ENCODE measurements at regions not wholly inside any gene's neighbourhood (a gene's known extent, or its start where the extent isn't known, plus 50 kb on each side); places are given as distances from the start of the nearest gene placed in this dataset.

DNA sequence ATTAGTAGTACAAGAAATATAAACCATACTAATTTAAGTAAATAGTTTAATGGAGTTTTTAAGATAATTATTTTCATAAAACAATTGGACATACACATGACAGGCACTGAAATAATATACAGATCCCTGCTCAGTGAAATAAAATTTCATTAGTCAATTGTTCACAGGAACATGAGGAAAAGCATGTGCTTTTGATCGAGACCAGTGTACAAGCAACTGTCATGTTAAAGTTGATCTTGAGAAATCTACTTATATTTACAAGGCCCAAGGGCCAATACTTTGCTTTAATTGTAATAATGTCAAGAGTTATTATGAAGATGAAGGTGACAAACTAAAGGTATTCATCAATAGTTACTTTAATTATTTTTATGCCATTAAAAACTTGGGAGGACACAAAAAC, 792.7 kb upstream of the LUZP2 start:
- TF ChIP-seq, protein P1, sequence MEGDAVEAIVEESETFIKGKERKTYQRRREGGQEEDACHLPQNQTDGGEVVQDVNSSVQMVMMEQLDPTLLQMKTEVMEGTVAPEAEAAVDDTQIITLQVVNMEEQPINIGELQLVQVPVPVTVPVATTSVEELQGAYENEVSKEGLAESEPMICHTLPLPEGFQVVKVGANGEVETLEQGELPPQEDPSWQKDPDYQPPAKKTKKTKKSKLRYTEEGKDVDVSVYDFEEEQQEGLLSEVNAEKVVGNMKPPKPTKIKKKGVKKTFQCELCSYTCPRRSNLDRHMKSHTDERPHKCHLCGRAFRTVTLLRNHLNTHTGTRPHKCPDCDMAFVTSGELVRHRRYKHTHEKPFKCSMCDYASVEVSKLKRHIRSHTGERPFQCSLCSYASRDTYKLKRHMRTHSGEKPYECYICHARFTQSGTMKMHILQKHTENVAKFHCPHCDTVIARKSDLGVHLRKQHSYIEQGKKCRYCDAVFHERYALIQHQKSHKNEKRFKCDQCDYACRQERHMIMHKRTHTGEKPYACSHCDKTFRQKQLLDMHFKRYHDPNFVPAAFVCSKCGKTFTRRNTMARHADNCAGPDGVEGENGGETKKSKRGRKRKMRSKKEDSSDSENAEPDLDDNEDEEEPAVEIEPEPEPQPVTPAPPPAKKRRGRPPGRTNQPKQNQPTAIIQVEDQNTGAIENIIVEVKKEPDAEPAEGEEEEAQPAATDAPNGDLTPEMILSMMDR (conservative IDR thresholded peaks at IDR 0.05 in 1 of 2, IDR thresholded peaks at IDR 0.05 in 1 of 2; ENCODE audit: low read depth in 1 of 2, low read length in 2 of 2), result no peak
- no peak for TF ChIP-seq EZH2 (IDR thresholded peaks at IDR 0.05; ENCODE audit: low read length, missing control alignments)
- no peak for DNase-seq (ENCODE audit: low read depth in 2 of 2)
- Histone ChIP-seq H3K27me3 (ENCODE audit: control insufficient read depth, insufficient read depth, low read length) (no peaks in the 10 kb centered on the region), H3K4me1 (ENCODE audit: control insufficient read depth, extremely low read depth, insufficient read depth, low read length) (no peaks in the 10 kb centered on the region), H2AFZ (ENCODE audit: low read length) (no peak overlapping the region), H3K4me2 (ENCODE audit: extremely low read depth, insufficient read depth, low read length) (no peak overlapping the region), H3K9ac (ENCODE audit: insufficient read depth, low read length) (no peak overlapping the region), H3K9me3 (ENCODE audit: control insufficient read depth, insufficient read depth, low read depth, low read length) (no peaks in the 10 kb centered on the region), H4K20me1 (ENCODE audit: control insufficient read depth, extremely low read depth, insufficient read depth, low read length) (no peaks in the 10 kb centered on the region), H3K79me2 (ENCODE audit: control insufficient read depth, insufficient read depth, low read length) (no peaks in the 10 kb centered on the region), H3K27ac (ENCODE audit: insufficient read depth, low read length) (no peak overlapping the region), H3K4me3 (replicated peaks in 1 of 4; ENCODE audit: control extremely low read depth in 1 of 4, insufficient read depth in 1 of 4, low read depth in 3 of 4, low read length in 4 of 4) (no peak overlapping the region), H3K36me3 (ENCODE audit: control insufficient read depth, insufficient read depth, low read length) (no peaks in the 10 kb centered on the region)

DNA sequence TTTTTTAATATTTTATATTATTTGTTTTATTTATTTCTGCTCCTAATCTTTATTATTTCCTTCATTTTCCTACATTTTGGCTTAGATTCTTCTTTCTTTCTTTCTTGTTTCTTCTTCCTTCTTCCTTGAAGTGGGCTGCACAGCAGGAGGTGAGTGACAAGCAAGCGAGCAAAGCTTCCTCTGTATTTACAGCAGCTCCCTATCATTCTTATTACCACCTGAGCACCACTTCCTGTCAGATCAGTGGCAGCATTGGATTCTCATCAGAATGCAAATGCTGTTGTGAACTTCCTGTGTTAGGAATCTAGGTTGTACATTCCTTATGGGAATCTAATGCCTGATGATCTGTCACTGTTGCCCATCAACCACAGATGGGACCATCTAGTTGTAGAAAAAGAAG, 784.9 kb upstream of the LUZP2 start:
- Histone ChIP-seq H3K4me2 (ENCODE audit: extremely low read depth, insufficient read depth, low read length) (no peak overlapping the region), H3K27me3 (ENCODE audit: control insufficient read depth, insufficient read depth, low read length) (no peaks in the 10 kb centered on the region), H3K4me3 (replicated peaks in 1 of 4; ENCODE audit: control extremely low read depth in 1 of 4, insufficient read depth in 1 of 4, low read depth in 3 of 4, low read length in 4 of 4) (no peak overlapping the region), H3K79me2 (ENCODE audit: control insufficient read depth, insufficient read depth, low read length) (no peaks in the 10 kb centered on the region), H3K9me3 (ENCODE audit: control insufficient read depth, insufficient read depth, low read depth, low read length) (no peaks in the 10 kb centered on the region), H3K36me3 (ENCODE audit: control insufficient read depth, insufficient read depth, low read length) (no peaks in the 10 kb centered on the region), H2AFZ (ENCODE audit: low read length) (no peak overlapping the region), H3K4me1 (ENCODE audit: control insufficient read depth, extremely low read depth, insufficient read depth, low read length) (no peaks in the 10 kb centered on the region), H4K20me1 (ENCODE audit: control insufficient read depth, extremely low read depth, insufficient read depth, low read length) (no peaks in the 10 kb centered on the region), H3K27ac (ENCODE audit: insufficient read depth, low read length) (no peak overlapping the region), H3K9ac (ENCODE audit: insufficient read depth, low read length) (no peak overlapping the region)
- TF ChIP-seq, protein P1 (conservative IDR thresholded peaks at IDR 0.05 in 1 of 2, IDR thresholded peaks at IDR 0.05 in 1 of 2; ENCODE audit: low read depth in 1 of 2, low read length in 2 of 2), result no peak
- TF ChIP-seq EZH2 (IDR thresholded peaks at IDR 0.05; ENCODE audit: low read length, missing control alignments), result no peak
- DNase-seq (ENCODE audit: low read depth in 2 of 2), result no peak

DNA sequence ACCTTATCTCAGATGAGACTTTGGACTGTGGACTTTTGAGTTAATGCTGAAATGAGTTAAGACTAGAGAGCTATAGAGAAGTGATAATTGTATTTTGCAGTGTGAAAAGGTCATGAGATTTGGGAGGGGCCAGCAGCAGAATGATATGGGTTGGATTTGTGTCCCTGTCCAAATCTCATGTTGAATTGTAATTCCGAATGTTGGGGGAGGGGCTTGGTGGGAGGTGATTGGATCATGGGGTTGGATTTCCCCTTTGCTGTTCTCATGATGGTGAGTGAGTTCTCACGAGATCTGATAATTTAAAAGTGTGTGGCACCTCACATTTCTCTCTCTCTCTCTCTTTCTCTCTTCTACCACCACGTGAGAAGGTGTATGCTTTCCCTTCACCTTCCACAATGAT, 777.8 kb upstream of the LUZP2 start:
- TF ChIP-seq, protein P1 (conservative IDR thresholded peaks at IDR 0.05 in 1 of 2, IDR thresholded peaks at IDR 0.05 in 1 of 2; ENCODE audit: low read depth in 1 of 2, low read length in 2 of 2), result no peak
- TF ChIP-seq EZH2 (IDR thresholded peaks at IDR 0.05; ENCODE audit: low read length, missing control alignments), result no peak
- H3K79me2 ChIP-seq (ENCODE audit: control insufficient read depth, insufficient read depth, low read length), result no peaks in the 10 kb centered on the region
- DNase-seq (ENCODE audit: low read depth in 2 of 2), result no peak

More for the DNA sequence above, 777.8 kb upstream of the LUZP2 start:
- H3K4me1 ChIP-seq (ENCODE audit: control insufficient read depth, extremely low read depth, insufficient read depth, low read length), result no peaks in the 10 kb centered on the region
- H3K27me3 ChIP-seq (ENCODE audit: control insufficient read depth, insufficient read depth, low read length), result no peaks in the 10 kb centered on the region
- no peak overlapping the region for H2AFZ ChIP-seq (ENCODE audit: low read length)
- H3K4me2 ChIP-seq (ENCODE audit: extremely low read depth, insufficient read depth, low read length), result no peak overlapping the region
- H3K9me3 ChIP-seq (ENCODE audit: control insufficient read depth, insufficient read depth, low read depth, low read length), result no peaks in the 10 kb centered on the region
- no peaks in the 10 kb centered on the region for H3K36me3 ChIP-seq (ENCODE audit: control insufficient read depth, insufficient read depth, low read length)
- H3K27ac ChIP-seq (ENCODE audit: insufficient read depth, low read length), result no peak overlapping the region
- H3K4me3 ChIP-seq (replicated peaks in 1 of 4; ENCODE audit: control extremely low read depth in 1 of 4, insufficient read depth in 1 of 4, low read depth in 3 of 4, low read length in 4 of 4), result no peak overlapping the region
- H3K9ac ChIP-seq (ENCODE audit: insufficient read depth, low read length), result no peak overlapping the region
- H4K20me1 ChIP-seq (ENCODE audit: control insufficient read depth, extremely low read depth, insufficient read depth, low read length), result no peaks in the 10 kb centered on the region
